ENCODE measurements at regions not wholly inside any gene's neighbourhood (a gene's known extent, or its start where the extent isn't known, plus 50 kb on each side); places are given as distances from the start of the nearest gene placed in this dataset.
"Not testable (repeated sequence)": the region's sequence is repeated elsewhere in the genome, so short reads cannot be mapped to it uniquely, and the experiment has no call there.

DNA sequence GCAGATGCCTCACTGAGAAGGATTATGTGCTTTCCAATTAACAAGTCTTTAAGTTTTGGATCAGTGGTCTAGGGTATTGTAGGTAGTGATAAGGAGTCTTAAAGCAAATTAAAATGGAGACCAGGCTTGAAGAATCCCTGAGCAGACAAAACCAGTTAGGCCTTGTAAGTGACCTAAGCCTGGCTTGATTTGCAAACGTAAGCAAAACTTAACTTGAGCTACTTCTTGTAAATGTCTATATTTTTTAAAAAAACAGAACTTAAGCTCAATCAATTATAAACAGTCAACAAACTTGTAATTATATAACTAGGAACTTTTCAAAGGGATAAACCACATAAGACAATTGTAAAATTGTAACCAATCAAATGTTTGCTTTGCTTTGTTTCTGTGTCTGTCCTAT lies 72.7 kb upstream of the NALF2 start:
- POLR2A ChIA-PET, result no interaction called here
- CTCF ChIA-PET, result interaction anchor here (1.4 kb wide), 1 partner anchor 19 kb away, joined by 4 read pairs; no protein-coding TSS in a partner anchor
- DNase-seq (ENCODE audit: extremely low spot score), result no peak
- TF ChIP-seq CTCF (IDR thresholded peaks at IDR 0.05; ENCODE audit: control extremely low read depth, extremely low read depth, low read depth, missing control alignments), result no peak

DNA sequence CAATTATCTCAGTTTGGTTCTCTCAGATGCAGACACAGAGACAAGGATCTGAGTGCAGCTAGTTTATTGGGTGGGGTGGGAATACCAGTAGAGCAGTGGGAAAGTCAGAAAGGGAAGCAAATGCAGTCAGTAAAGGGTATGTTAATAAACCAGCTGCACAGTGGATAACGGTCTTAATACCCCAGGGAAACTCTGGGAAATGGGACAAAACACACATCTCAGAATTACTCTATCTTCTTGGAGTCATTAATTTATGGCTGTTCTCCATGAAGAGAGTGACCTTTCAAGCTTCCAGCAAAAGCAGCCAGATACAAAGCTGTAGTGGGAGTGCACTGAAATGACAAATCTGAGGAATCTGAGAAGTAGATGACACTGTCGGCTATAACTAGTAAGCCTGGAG lies 73.3 kb upstream of the NALF2 start:
- POLR2A ChIA-PET, result no interaction called here
- DNase-seq (ENCODE audit: extremely low spot score), result no peak
- CTCF ChIA-PET, result interaction anchor here (1.4 kb wide), 1 partner anchor 19 kb away, joined by 4 read pairs; no protein-coding TSS in a partner anchor
- no peak for TF ChIP-seq CTCF (IDR thresholded peaks at IDR 0.05; ENCODE audit: control extremely low read depth, extremely low read depth, low read depth, missing control alignments)

DNA sequence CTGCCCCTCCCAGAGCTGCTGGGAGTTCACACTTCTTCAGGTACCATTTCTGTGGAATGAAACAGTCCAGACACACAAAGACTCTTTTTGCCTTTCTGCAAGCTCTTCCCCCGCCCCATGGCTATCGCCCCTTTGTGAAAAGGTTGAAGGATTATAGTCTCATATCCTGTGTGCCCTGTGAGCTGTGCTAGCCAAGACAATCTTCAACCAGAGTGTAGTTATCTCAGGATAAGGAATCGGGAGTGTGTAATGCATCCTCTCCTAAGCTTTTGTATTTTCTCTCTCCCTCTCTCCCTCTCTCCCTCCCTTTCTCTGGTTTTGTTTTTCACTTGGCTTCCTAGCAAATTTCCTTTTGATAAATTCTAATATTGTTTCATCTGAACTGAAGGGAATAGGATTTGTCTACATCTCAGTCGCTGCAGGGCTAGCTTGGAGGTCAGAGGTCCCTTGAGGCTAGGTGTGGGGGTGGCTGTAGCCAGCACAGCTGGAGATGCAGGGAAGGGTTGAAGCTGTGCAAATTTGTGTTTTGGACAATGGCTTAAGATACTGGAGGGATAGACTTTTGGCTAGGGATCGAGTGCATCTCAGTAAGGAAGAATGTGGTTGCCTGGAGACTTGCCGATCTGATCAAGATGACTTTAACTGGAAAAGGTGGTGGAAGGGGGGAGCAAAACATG lies 74.6 kb upstream of the NALF2 start:
- ChIA-PET POLR2A (no interaction called here), CTCF (no interaction called here)
- no peak for DNase-seq (ENCODE audit: extremely low spot score)
- TF ChIP-seq CTCF (IDR thresholded peaks at IDR 0.05; ENCODE audit: control extremely low read depth, extremely low read depth, low read depth, missing control alignments), result no peak

- CTCF ChIA-PET, result no interaction called here
- POLR2A ChIA-PET, result no interaction called here
These were observed 75.9 kb upstream of the NALF2 start for GRCh38 chrX:69428216-69428615.

GRCh38 chrX:69424910-69425309 lies 79.2 kb upstream of the NALF2 start:
- TF ChIP-seq CTCF (IDR thresholded peaks at IDR 0.05; ENCODE audit: control extremely low read depth, extremely low read depth, low read depth, missing control alignments), result no peak
- no peak for DNase-seq (ENCODE audit: extremely low spot score)
- CTCF ChIA-PET, result no interaction called here
- POLR2A ChIA-PET, result no interaction called here

More at GRCh38 chrX:69428216-69428615, 75.9 kb upstream of the NALF2 start:
- no peak for DNase-seq (ENCODE audit: extremely low spot score)
- TF ChIP-seq CTCF (IDR thresholded peaks at IDR 0.05; ENCODE audit: control extremely low read depth, extremely low read depth, low read depth, missing control alignments), result no peak

- POLR2A ChIA-PET, result no interaction called here
- CTCF ChIA-PET, result no interaction called here
- DNase-seq (ENCODE audit: extremely low spot score), result no peak
- TF ChIP-seq CTCF (IDR thresholded peaks at IDR 0.05; ENCODE audit: control extremely low read depth, extremely low read depth, low read depth, missing control alignments), result no peak
These were observed 80.0 kb upstream of the NALF2 start for GRCh38 chrX:69424161-69424560.

DNA sequence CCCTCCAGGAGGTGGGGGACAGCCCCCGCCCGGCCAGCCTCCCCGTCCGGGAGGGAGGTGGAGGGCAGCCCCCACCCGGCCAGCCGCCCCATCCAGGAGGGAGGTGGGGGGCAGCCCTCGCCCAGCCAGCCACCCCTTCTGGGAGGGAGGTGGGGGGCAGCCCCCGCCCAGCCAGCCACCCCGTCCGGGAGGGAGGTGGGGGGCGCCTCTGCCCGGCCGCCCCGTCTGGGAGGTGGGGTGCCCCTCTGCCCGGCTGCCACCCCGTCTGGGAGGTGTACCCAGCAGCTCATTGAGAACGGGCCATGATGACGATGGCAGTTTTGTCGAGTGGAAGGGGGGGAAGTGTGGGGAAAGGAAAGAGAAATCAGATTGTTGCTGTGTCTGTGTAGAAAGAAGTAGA lies 81.9 kb upstream of the NALF2 start:
- DNase-seq (ENCODE audit: extremely low spot score); POLR2A ChIA-PET; CTCF ChIA-PET: not testable (repeated sequence)
